ENCODE measurements at regions not wholly inside any gene's neighbourhood (a gene's known extent, or its start where the extent isn't known, plus 50 kb on each side); places are given as distances from the start of the nearest gene placed in this dataset.
"Not testable (repeated sequence)": the region's sequence is repeated elsewhere in the genome, so short reads cannot be mapped to it uniquely, and the experiment has no call there.

DNA sequence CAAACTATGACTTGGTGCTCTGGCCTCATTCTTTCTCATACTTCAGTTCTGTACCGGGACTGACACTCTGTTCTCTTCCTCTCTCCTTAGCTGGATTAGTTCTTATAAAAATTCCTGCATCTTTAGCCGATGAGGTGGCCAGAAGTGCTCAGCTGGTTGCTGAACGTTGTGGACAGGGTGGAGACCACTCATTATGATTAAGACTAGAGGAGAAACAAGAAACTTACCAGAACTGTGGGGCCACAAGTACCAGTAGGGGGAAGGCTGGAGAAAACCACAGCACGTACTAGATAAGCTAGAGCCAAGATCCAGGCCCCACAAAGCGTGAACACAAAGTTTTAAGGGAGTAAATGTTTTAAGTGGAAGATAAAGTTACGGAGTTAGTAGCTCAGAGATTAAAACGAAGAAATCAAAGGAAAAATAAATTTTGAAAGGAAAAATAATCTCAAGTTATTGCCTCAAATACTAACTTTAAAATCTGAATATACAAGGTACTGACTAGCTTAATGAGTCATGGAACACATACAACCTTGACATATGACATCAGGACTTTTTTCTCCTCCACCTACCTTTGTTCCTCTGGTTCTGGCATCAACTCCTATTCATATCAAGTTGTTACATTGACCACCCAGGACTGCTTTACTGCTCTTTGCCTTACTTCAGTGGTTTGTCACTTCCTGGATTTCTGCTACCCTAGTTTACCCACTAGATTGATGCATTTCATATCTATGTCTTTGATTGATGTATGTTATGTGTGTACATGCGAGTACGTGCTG, 469.0 kb downstream of the TFEC start:
- DNase-seq (ENCODE audit: low spot score), result no peak

GRCh38 chr7:115559877-115560276, 470.7 kb downstream of the TFEC start:
- no peak for DNase-seq (ENCODE audit: low spot score)

DNA sequence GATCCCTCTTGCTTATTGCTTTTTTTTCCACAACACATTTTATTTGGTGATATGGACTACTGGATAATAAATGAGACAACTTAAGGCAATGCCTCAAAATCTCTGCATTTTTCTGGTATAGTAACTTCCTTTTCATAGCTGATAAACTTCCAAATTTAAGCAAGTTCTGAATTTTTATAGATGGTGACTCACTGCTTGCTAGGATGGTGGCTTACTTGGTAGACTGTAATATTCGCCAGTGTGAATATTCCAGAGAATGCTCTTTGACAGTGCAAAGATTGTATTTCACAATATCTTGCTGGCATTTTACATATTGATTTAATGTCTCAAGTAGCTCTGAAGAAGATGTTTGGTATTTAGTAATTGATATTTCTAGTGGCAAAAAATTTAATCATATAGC, 472.4 kb downstream of the TFEC start:
- DNase-seq (ENCODE audit: low spot score), result no peak

DNA sequence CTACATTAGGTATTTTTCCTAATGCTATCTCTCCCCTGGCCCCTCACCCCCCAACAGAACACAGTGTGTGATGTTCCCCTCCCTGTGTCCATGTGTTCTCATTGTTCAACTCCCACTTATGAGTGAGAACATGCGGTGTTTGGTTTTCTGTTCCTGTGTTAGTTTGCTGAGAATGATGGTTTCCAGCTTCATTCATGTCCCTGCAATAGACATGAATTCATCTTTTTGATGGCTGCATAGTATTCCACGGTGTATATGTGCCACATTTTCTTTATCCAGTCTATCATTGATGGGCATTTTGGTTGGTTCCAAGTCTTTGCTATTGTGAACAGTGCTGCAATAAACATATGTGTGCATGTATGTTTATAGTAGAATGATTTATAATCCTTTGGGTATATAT, 473.3 kb downstream of the TFEC start:
- DNase-seq (ENCODE audit: low spot score), result not testable (repeated sequence)

GRCh38 chr7:115552766-115553165, 477.8 kb downstream of the TFEC start:
- DNase-seq (ENCODE audit: low spot score), result no peak

- DNase-seq (ENCODE audit: low spot score), result no peak
Observed at GRCh38 chr7:115549910-115550309, 480.7 kb downstream of the TFEC start.

- DNase-seq (ENCODE audit: low spot score), result no peak
Observed at GRCh38 chr7:115548756-115549155, 481.8 kb downstream of the TFEC start.

DNA sequence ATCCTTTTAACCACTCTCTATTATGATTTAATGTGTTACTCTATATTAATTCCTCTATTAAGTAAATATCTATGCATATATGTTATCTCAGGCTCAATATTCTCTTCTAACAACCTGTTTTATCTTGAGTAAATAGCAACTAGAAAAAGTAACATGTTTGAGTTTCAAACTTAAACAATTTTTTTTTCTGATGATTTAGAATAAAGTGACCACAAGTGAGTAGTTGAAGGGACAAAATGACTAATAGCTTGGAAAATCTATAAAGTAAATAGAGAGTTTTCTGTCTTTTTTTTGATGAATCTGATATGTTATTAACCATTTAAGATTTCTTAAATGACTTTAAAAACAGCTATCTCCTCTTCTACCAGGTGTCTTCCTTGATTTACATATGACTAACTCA, 483.8 kb downstream of the TFEC start:
- no peak for DNase-seq (ENCODE audit: low spot score)

DNA sequence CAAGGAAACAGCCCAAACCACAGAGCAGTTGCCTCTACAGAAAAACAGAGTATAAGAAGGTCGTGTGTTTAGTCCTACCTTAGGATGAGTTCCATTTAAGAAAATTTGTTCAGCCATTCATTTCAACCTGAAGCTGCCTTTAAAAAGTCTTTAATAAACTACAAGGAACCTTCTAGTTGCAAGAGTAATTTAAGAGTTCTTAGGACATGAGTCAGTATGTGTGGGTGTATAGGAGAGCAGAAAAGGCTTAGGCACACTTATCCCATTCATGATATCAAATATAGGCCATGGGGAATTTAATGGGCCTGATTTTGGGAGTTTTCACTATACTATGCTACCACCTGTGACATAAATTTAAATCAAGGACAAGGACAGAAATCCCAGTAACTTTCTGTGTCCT, 496.8 kb downstream of the TFEC start:
- no peak for DNase-seq (ENCODE audit: low spot score)

- no peak for DNase-seq (ENCODE audit: low spot score)
Observed at GRCh38 chr7:115526278-115526677, 504.3 kb downstream of the TFEC start.

GRCh38 chr7:115522174-115522573, 508.4 kb downstream of the TFEC start:
- no peak for DNase-seq (ENCODE audit: low spot score)

GRCh38 chr7:115516341-115516740, 514.2 kb downstream of the TFEC start:
- no peak for DNase-seq (ENCODE audit: low spot score)

DNA sequence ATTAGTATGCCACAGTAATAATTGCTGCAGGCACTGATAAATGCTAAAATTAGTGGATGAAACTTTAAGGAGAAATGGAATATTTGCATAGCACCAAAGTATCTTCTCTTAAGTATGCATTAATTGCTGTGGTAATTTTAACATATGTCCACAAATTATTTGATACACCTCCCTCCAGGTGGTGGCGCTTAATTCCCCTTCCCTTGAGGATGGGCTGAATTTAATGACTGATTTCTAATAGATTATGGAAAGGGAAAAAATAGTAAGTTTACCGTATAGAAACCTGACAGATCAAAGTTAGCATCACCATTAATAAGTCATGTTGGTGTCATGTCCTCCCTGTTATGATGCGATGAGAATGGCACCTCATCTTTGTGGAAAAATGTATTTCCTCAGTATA, 519.2 kb downstream of the TFEC start:
- DNase-seq (ENCODE audit: low spot score), result peak; percentile 15

DNA sequence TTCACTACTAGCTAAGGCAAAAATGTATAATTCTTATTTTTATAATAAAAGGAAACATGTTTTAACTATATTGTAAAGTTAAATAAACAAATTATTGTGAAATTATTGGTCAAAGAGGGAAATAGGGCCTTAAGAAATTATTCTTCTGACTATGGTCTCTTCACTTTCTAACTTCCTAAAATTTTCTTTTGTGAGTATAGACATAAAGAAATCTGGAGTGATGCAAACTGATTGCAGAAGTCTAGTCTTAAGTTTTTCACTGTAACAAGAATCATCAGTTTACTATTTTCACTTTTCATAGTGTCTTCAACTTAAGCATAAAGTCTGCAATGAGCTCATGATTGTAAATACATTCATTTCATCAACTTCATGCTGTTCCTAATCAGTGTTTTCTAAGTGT, 525.4 kb downstream of the TFEC start:
- no peak for DNase-seq (ENCODE audit: low spot score)

DNA sequence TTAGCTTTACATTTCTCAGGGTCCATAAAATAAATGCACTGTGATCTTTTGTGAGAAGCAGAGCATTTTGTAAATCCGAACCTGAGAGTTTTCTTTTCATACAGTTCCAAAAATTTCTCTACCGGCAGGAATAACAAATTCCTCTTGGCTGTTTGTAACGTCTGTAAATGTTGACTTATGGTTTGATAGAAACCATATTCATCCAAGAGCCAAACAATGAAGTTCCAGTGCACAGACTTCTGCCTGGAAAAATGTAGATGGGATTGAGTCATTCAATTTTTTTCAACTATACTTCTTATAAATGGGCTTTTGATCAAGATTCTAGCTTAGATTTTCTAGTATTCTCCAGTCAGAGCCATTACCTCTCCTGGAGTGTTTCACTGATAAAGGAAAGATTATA, 530.6 kb downstream of the TFEC start:
- no peak for DNase-seq (ENCODE audit: low spot score)

- no peak for DNase-seq (ENCODE audit: low spot score)
Observed at GRCh38 chr7:115496006-115496405, 534.6 kb downstream of the TFEC start.

- no peak for DNase-seq (ENCODE audit: low spot score)
Observed at GRCh38 chr7:115494529-115495147, 535.9 kb downstream of the TFEC start.

DNA sequence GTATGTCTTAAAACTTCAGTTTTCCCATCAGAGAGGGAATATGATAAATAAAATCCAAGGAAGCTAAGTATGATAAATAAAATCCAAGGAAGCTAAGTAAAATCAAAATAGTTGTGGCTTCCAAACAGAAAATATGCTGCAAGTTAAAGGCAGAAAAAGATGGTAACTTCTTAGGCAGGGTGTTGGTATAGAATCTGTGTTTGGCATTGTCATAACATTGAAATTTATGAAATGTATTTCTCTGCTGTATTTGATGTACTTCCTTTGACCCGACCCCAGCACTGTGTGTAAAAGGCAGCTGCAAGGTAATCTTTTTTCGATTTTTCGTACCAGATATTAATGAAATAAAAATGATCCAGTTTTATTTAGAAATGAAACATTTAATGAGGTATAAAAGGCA, 537.2 kb downstream of the TFEC start:
- no peak for DNase-seq (ENCODE audit: low spot score)

DNA sequence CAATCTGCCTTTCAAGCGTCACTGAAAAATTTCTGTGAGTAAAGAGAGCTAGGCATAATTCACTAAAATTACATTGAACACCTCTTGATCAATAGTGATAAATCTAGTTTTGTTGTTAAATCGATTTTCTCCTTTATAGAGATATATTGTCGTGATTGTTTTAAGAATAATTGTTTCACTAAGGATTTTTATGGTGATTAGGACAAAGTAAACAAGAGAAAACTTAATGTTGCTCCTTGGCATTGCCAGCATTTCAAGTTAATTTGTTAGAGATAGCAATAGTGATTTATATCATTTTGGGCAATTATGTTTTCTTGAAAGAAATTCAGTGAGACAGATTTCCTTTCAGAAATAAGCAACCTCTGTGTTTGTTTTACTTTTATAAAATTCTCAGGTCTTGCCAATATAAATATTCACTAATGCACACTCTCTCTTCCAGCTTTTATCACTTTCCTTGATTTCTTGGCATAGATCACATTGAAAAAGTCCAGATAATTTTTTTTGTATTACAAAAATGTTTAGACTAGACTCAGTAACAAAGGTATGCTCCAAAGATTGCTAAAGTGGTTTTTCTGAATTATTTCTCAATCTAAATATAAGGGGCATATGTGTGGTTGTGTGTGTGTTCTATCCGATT, 538.7 kb downstream of the TFEC start:
- DNase-seq (ENCODE audit: low spot score), result no peak

- no peak for DNase-seq (ENCODE audit: low spot score)
Observed at GRCh38 chr7:115479448-115479847, 551.1 kb downstream of the TFEC start.

DNA sequence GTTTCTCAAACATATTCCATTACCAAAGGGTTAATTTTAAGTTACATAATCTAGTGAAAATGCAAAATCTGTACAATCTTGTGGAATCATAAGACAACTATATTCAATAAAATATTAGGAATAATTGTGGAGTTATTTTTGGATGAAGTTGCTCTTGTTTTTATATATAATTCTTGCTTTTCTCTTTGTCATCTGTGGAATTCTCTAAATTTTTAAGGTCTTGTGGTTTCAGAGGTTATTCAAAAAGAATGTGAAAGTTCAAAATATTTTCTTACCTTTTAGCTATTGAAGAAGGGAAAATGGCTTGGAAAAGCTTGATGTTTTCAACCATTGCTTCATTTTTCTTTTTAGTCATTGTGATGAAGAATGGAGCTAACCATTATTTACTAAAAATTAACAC, 552.1 kb downstream of the TFEC start:
- no peak for DNase-seq (ENCODE audit: low spot score)

DNA sequence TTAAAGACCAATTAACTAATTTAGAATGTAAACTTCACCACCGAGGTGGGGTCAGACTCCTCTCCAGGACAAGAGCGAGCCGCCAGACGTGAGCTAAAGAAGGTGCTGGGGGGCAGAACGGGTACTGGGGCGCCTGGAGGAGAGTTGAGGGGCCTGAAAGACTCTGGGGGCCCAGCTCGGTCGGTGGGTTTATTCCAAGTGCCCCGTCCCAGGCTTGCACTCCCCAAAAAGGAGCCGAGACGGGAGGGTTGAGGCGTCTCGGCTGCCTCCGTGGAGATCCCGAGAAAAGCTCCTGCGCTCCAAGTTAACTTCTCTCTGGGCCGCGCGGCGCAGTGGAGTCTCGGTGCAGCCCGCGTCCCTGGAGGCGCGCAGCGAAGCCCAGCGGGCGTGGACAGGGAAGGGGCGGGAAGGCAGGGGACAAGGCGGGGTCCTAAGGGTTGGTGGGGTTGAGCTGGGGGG, 553.3 kb downstream of the TFEC start:
- no peak for DNase-seq (ENCODE audit: low spot score)

GRCh38 chr7:115476671-115477181, 553.8 kb downstream of the TFEC start:
- DNase-seq (ENCODE audit: low spot score), result no peak

All from HT-29 (cell line).